Astrocyte of the spinal cord (primary cell): ENCODE measurements at regions not wholly inside any gene's neighbourhood (a gene's known extent, or its start where the extent isn't known, plus 50 kb on each side); places are given as distances from the start of the nearest gene placed in this dataset.

ENCODE experiments used
- DNase-seq: peaks from one replicate; pipeline ENCODE4 v3.0.0; 2011; ENCODE audit warnings: low read depth, low spot score
- H3K4me3 ChIP-seq: 2 replicates; pipeline ENCODE4 v1.5.1; 2011; ENCODE audit warnings: low read depth, mild to moderate bottlenecking, low read length, moderate library complexity
- in situ Hi-C: cut with HindIII; loops from 2 replicates; pipeline ENCODE4 v1.10.0; 2017; ENCODE audit warnings: low sequenced_read_pairs
- TF ChIP-seq, protein P1 (sequence below): IDR thresholded peaks from 2 replicates; pipeline ENCODE4 v1.5.1; 2012; ENCODE audit warnings: low read depth, mild to moderate bottlenecking, low read length, inconsistent platforms

DNA sequence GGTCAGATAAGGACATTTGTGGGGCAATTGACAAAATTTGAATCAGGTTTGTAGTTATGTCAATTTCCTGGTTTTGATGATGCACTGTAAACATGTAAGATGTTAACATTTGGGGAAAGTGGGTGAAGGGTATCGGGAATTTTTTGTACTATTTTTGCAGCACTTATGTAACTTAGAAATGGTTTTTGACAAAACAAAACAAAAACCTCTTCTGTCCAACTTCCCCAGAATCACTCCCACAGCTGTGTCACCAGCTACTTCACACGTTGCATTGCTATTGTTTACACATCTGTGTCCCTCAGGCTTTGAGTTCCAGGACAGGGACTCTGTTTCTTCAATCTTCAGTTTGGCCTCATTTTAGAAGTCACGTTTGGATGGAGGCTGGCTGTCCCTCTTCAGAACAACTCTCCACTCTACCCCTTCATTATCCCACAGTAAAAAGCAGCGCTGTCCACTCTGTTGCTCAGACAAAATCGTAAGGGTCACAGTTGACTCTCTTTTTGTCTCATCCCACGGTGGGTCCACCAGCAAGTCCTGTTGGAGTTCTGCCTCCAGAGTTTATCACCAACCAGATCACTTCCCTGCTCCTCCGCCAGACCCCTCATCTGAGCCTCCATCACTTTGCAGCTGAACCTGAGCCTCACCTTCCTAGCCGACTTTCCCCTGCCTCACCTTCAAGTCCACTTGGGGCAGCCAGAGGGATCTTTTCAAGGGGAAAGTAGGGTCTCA lies 63.2 kb downstream of the NENF start:
- TF ChIP-seq, protein P1, sequence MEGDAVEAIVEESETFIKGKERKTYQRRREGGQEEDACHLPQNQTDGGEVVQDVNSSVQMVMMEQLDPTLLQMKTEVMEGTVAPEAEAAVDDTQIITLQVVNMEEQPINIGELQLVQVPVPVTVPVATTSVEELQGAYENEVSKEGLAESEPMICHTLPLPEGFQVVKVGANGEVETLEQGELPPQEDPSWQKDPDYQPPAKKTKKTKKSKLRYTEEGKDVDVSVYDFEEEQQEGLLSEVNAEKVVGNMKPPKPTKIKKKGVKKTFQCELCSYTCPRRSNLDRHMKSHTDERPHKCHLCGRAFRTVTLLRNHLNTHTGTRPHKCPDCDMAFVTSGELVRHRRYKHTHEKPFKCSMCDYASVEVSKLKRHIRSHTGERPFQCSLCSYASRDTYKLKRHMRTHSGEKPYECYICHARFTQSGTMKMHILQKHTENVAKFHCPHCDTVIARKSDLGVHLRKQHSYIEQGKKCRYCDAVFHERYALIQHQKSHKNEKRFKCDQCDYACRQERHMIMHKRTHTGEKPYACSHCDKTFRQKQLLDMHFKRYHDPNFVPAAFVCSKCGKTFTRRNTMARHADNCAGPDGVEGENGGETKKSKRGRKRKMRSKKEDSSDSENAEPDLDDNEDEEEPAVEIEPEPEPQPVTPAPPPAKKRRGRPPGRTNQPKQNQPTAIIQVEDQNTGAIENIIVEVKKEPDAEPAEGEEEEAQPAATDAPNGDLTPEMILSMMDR = no peak
- H3K4me3 ChIP-seq = no peak overlapping the region
- no peak for DNase-seq
- in situ Hi-C loops = no loop called here

DNA sequence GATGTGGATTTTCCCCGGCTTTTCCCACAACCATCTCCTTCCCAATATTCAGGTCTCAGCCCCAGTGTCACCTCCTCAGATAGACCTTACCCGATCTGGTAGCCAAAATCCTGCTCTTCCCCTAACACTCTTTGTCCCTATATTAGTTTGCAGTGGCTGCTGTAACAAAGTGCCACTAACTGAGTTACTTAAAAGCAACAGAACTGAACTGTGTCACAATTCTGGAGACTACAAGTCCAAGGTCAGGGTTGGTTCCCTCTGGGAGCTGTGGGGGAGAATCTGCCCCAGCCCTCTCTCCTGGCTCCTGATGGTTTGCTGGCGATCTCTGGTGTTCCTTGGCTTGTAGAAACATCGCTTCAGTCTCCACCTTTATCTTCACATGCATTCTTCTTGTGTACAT lies 64.0 kb downstream of the NENF start:
- no peak overlapping the region for H3K4me3 ChIP-seq
- in situ Hi-C loops = no loop called here
- TF ChIP-seq, protein P1 = no peak
- DNase-seq = no peak

DNA sequence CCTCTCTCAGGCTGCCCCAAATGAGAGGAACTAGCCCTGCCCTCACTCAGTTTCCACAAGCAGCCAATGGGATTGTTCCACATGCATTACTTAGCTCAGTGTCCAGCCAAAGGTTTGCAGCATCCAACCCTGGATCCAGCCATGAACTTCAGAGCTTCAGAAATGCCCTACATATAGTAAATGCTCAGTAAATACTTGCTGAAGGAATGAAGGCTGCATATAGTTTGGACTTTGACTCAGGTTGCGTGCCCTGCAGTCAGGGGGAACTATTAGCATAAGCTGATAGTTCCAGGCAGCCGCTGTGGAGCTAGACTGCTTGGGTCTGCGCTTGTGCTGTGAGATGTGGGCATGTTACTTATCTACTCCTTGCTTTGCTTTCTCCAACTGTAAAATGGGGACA lies 64.8 kb downstream of the NENF start:
- in situ Hi-C loops = no loop called here
- no peak for DNase-seq

DNA sequence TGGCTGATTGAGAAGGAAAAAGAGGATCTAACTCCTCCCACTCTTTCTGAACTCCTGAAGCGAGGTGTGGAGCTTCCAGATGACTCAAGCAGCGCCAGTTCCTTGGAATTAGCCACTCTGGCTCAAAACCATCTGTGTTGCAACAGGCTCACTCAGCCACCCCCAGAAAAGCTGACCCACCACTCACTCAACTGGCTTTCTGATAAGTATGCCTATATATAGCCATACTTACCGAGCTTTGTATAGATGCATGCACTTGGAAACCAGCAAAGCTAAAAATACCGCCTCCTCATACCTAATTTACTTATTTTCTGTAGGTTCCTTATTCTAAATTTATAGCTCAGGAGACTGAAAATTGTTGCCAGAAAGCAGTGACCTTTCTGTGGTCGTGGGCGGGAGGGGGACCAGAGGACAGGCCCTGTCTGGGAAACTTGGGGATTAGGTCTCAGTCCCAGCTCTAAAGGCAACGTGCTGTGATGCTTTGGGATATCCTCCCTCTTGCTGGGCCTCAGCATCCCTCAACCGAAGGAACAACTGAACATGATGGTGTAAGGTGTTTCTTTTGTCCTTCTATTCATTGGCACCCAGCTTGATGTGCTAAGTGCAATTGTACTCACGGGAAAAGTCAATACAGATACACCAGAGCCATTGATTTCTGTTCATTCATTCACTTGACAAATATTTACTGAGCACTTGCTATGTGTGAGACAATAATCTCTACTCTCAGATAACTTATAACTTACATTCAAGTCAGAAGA lies 65.7 kb downstream of the NENF start:
- H3K4me3 ChIP-seq = no peak overlapping the region
- in situ Hi-C loops = no loop called here
- TF ChIP-seq, protein P1 = no peak
- peak; percentile 72 for DNase-seq

More for the DNA sequence above, 64.8 kb downstream of the NENF start:
- H3K4me3 ChIP-seq = no peak overlapping the region
- TF ChIP-seq, protein P1 = no peak

DNA sequence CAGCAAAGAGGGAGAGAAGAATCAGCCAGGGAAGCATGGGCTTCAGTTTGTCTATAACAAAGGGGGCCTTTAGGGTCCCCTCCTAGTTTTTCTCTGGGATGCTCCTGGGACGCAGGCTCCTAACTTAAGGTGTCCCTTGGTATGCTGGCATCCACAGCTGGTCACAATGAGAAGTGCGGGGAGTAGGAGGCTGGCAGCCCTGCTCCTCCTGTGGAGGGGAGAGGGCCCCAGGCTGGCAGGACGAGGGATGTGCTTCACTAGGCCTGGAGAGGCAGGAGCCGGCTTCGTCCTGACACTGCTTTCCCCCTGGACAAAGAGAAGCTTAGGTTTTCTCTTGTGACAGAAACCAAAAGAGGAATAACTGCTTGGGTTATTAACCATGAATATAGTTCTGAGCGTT lies 67.6 kb downstream of the NENF start:
- in situ Hi-C loops = no loop called here
- TF ChIP-seq, protein P1 = no peak

DNA sequence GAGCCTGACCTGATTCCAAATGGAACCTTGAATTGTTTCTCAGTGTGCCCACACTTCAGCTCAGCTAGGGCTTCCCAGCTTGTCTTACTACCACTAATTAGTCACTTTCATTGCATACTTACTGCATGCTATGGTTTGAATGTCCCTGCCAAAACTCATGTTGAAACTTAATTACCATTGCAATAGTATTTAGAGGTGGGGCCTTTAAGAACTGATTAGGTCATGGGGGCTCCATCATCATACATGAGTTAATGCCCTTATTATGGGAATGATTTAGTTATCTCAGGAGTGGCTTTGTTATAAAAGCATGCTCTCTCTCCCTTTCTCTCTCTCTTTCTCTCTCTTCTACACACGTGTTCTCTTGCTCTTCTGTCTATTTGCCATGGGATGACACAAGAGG lies 68.3 kb downstream of the NENF start:
- TF ChIP-seq, protein P1 = no peak
- in situ Hi-C loops = no loop called here
- H3K4me3 ChIP-seq = no peak overlapping the region
- DNase-seq = no peak

More for the DNA sequence above, 67.6 kb downstream of the NENF start:
- no peak overlapping the region for H3K4me3 ChIP-seq
- DNase-seq = no peak
